ENCODE measurements at regions not wholly inside any gene's neighbourhood (a gene's known extent, or its start where the extent isn't known, plus 50 kb on each side); places are given as distances from the start of the nearest gene placed in this dataset.

- Histone ChIP-seq H3K4me3 (no peak overlapping the region), H3K4me1 (ENCODE audit: insufficient read depth) (peaks cover 6% of the 10 kb centered on the region), H3K9me3 (no peaks in the 10 kb centered on the region), H3K27me3 (no peaks in the 10 kb centered on the region), H3K27ac (no peak overlapping the region), H3K36me3 (no peaks in the 10 kb centered on the region)
- intact Hi-C loops (cut with DNase I) = loop anchor here in 1 of 4 donors (10.0 kb wide), 1 partner anchor 98 kb away; no protein-coding TSS in a partner anchor
- no peak for DNase-seq
- TF ChIP-seq EP300 (IDR thresholded peaks at IDR 0.05) = no peak
- TF ChIP-seq POLR2A (IDR thresholded peaks at IDR 0.05) = no peak
- TF ChIP-seq, protein P1, sequence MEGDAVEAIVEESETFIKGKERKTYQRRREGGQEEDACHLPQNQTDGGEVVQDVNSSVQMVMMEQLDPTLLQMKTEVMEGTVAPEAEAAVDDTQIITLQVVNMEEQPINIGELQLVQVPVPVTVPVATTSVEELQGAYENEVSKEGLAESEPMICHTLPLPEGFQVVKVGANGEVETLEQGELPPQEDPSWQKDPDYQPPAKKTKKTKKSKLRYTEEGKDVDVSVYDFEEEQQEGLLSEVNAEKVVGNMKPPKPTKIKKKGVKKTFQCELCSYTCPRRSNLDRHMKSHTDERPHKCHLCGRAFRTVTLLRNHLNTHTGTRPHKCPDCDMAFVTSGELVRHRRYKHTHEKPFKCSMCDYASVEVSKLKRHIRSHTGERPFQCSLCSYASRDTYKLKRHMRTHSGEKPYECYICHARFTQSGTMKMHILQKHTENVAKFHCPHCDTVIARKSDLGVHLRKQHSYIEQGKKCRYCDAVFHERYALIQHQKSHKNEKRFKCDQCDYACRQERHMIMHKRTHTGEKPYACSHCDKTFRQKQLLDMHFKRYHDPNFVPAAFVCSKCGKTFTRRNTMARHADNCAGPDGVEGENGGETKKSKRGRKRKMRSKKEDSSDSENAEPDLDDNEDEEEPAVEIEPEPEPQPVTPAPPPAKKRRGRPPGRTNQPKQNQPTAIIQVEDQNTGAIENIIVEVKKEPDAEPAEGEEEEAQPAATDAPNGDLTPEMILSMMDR (IDR thresholded peaks at IDR 0.05) = no peak
- 69 to 83% (median 80%) methylated on average over 2 of the region's 2 CpGs for WGBS, 3 donors
These were observed 173.6 kb upstream of the EEA1 start for GRCh38 chr12:93102744-93103143.

DNA sequence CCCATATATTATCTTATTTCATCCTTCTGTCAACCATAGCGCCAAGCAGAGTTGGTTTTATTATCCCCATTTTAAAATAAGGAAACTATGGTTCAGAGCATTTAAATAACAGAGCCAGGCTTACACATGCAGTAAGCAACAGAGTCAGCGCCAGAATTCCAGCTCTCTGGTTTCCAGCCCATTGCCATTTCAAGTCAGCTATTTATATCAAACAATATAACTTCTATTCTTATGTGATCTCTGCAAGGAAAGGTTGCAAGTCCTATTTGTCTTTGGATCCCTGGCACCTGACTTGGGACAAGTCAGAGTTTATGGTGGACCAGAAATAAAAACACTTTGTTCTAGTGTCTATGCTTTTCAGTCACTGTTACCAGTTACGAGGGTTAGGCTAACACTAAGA lies 174.1 kb upstream of the EEA1 start:
- peaks cover 10% of the 10 kb centered on the region for H3K4me1 ChIP-seq (ENCODE audit: insufficient read depth)

GRCh38 chr12:93104535-93104934 lies 175.4 kb upstream of the EEA1 start:
- no peaks in the 10 kb centered on the region for H3K27me3 ChIP-seq
- TF ChIP-seq, protein P1 (IDR thresholded peaks at IDR 0.05) = no peak
- TF ChIP-seq EP300 (IDR thresholded peaks at IDR 0.05) = no peak
- no peak for TF ChIP-seq POLR2A (IDR thresholded peaks at IDR 0.05)
- intact Hi-C loops (cut with DNase I) = loop anchor here in 1 of 4 donors (10.0 kb wide), 1 partner anchor 100 kb away; no protein-coding TSS in a partner anchor
- no peaks in the 10 kb centered on the region for H3K36me3 ChIP-seq
- H3K4me3 ChIP-seq = no peak overlapping the region
- peaks cover 16% of the 10 kb centered on the region for H3K4me1 ChIP-seq (ENCODE audit: insufficient read depth)
- WGBS, 3 donors = 93 to 100% (median 94%) methylated on average over 1 of the region's 1 CpG
- no peak for DNase-seq
- H3K27ac ChIP-seq = no peak overlapping the region
- H3K9me3 ChIP-seq = no peaks in the 10 kb centered on the region

More for the DNA sequence above, 174.1 kb upstream of the EEA1 start:
- Histone ChIP-seq H3K9me3 (no peaks in the 10 kb centered on the region), H3K27me3 (no peaks in the 10 kb centered on the region), H3K4me3 (no peak overlapping the region), H3K27ac (no peak overlapping the region), H3K36me3 (no peaks in the 10 kb centered on the region)
- 96 to 98% (median 97%) methylated on average over 3 of the region's 3 CpGs for WGBS, 3 donors
- no peak for DNase-seq
- intact Hi-C loops (cut with DNase I) = loop anchor here in 1 of 4 donors (10.0 kb wide), 1 partner anchor 98 kb away; no protein-coding TSS in a partner anchor
- no peak for TF ChIP-seq EP300 (IDR thresholded peaks at IDR 0.05)
- TF ChIP-seq, protein P1 (IDR thresholded peaks at IDR 0.05) = no peak
- TF ChIP-seq POLR2A (IDR thresholded peaks at IDR 0.05) = no peak

- H3K27me3 ChIP-seq = no peaks in the 10 kb centered on the region
- peaks cover 21% of the 10 kb centered on the region for H3K4me1 ChIP-seq (ENCODE audit: insufficient read depth)
- H3K4me3 ChIP-seq = no peak overlapping the region
- H3K9me3 ChIP-seq = no peaks in the 10 kb centered on the region
- H3K36me3 ChIP-seq = no peaks in the 10 kb centered on the region
- TF ChIP-seq, protein P1 (IDR thresholded peaks at IDR 0.05) = no peak
- no peak for TF ChIP-seq POLR2A (IDR thresholded peaks at IDR 0.05)
- TF ChIP-seq EP300 (IDR thresholded peaks at IDR 0.05) = no peak
- intact Hi-C loops (cut with DNase I) = loop anchor here in 1 of 4 donors (10.0 kb wide), 1 partner anchor 102 kb away; no protein-coding TSS in a partner anchor
- H3K27ac ChIP-seq = peak overlapping the region in 1 of 2 donors; percentile 81
- WGBS, 3 donors = 26 to 51% (median 41%) methylated on average over 2 of the region's 2 CpGs
- DNase-seq = no peak
These were observed 177.8 kb upstream of the EEA1 start for GRCh38 chr12:93106910-93107309.

Data from ovary (tissue), 7 donors.